GM21619 (cell line): ENCODE measurements at regions not wholly inside any gene's neighbourhood (a gene's known extent, or its start where the extent isn't known, plus 50 kb on each side); places are given as distances from the start of the nearest gene placed in this dataset.
A peak's percentile ranks its signal among the peaks of the same experiment; 100 is the strongest.

ENCODE experiments used
- ATAC-seq: cut with Tn5 transposase; IDR thresholded peaks from one replicate; pipeline ENCODE4 v1.9.1; 2021; ENCODE audit not compliant: unreplicated experiment

DNA sequence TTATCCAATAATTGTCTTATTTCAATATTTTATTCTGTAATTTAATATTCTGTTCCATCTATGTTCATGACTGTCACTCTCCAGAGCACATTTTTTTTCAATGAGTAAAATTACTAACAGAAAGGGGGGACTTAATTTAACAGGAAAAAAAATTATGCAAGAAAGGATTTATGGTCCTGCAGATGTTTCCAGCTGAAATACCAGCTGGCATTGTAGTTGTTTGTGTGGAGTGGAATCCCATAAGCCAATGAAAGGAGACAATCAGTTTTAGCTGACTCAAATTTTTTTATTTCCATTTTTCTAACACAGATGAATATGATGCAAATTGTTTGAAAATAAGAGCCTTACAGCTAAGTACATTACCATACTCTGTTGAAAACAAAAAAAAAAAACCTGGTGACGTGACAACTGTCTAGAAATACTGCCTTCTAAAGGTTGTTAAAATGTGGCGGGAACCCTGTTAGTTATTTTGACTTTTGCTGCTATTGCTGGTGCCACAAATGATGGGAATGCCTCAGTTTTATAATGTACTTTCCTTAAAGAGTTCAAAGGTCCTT is 389.1 kb downstream of the ETS1 start:
- ATAC-seq: no peak

- no peak for ATAC-seq
Measured at GRCh38 chr11:128196235-128196634, 391.1 kb downstream of the ETS1 start.

DNA sequence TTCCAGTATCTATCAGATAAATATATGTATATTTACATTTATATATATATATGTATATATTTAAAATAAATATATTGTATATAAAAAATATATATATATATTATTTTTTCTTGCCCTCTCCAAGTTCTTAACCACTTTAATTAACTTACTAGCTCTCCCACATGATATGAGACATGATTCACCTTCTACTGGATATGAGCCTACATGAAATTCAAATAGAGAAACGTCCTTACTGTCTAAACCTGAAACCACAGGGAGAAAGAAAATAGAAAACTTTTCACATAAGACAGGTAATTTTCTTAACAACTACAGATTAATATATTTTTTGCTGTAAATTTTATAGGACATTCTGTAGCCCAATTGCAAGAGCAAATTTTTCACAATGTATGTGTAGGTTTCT is 391.6 kb downstream of the ETS1 start:
- ATAC-seq: no peak

GRCh38 chr11:128195057-128195751 is 392.2 kb downstream of the ETS1 start:
- ATAC-seq: no peak

DNA sequence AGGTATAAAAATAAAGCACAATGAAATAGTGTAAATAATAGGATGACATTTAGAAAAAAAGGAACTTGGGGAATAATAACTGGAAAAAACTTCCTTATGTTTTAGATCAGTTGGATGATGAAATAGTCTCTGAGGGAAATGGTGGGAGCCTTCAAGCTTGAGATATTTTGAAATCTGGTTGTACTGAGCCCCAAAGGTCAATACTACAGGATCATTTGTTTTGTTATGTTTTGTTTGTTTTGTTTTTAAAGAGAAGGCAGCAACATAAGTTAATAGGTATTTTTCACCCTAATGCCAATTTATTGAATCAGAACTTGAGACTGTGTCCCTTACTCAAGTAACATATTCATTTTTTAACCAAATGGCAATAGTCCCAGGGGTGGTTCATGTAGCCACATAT is 393.1 kb downstream of the ETS1 start:
- no peak for ATAC-seq

- ATAC-seq: no peak
Measured at GRCh38 chr11:128193615-128194014, 393.7 kb downstream of the ETS1 start.

DNA sequence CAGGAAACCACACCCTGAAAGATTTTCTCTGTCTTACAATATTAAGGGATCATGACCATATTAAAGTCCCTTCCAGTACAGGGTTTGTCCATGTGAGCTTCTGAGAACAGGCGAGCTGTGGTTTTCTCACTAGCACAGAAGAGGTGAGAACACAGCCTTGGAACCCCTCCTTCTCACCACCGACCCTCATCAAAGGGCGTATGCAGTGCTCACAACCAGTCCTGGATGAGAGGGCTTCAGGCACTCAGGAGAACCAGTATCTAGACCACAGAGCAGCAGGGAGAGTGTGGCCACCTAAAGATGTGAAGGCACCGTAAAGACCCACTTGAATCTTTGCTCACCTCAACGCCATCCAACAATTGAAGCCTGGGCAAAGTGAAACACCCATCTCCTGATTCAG is 397.0 kb downstream of the ETS1 start:
- no peak for ATAC-seq

- ATAC-seq: no peak
Measured at GRCh38 chr11:128189823-128190222, 397.5 kb downstream of the ETS1 start.

GRCh38 chr11:128188346-128189004 is 398.9 kb downstream of the ETS1 start:
- ATAC-seq: no peak

DNA sequence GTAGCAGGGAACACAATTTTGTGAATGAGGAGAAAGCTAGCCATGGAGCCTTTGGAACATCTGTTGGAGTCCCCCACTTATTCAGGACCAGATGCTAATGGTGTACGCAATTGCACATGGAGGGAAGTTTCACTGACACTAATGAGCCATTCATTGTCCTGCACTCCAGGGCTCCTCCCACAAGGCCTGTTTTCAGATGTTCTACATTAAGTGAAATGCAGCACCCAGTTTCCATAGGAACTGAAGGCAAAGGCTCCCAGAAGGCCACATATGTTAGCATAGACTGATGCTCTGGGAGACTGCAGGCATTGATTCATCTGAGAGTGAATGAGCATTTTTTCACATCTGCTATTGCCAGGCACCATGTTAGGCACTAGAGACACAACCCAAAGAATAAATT is 399.5 kb downstream of the ETS1 start:
- ATAC-seq: no peak

DNA sequence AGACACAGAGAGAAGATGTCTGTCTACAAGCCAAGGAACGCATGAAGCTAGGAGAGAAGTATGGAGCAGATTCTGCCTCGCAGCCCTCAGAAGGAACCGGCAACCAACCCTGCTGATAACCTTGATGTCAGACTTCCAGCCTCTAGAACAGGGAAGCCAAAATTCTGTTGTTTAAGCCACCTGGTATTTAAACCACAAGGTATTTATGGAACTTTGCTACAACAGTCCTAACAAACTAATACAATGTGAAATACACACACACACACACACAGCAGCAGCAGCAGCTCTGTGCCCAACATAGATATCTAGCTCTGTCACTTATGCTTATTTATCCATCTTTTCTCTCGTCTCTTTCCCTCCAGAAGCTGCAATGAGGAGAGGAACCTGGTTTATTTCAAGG is 400.0 kb downstream of the ETS1 start:
- no peak for ATAC-seq

DNA sequence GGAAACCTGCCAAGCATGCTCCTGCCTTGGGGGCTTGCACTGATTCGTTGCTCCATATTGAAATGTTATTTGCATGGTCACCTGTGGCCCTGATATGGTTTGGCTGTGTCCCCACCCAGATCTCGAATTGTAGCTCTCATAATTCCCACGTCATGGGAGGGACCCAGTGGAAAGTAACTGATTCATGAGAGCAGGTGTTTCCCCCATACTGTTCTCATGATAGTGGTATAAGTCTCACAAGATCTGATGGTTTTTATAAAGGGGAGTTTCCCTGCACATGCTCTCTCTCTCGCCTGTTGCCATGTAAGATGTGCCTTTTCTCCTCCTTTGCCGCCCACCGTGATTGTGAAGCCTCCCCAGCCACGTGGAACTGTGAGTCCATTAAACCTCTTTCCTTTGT is 402.4 kb downstream of the ETS1 start:
- no peak for ATAC-seq

DNA sequence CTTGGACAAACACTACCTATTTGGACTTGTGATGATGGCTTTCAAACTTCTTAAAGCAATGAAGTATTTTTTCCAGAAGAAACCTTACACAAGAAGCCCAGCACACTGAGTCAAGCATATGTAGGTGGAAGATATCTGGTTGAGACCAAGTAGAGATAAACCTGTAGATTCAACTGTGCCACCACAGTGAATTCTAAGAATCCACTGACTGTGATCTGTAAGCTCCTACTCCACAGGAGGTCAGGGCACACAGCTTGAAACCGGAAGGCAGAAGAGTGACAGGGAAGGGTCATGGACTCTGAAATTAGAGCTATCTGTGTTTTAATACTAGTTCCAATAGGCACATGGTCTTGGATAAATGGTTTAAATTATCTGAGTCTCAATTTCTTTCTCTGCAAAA is 404.5 kb downstream of the ETS1 start:
- ATAC-seq: no peak

DNA sequence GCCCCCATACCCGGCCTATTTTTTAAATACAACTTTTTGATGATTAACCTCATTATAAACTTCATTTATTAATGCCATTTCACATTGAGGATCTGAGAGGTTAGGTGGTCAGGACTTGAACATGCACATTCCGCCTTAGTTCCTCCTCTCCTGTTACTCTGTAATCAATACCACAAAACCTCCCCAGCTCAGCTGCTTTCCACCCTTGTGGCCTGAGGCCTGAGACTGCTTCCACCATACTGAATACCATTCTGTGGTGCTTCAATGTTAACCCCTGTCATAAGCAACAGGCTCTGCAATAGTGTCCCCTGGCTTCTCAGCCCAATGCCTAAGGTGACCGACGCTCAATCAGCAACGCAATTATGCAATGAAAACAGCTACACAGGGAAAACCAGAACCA is 405.4 kb downstream of the ETS1 start:
- ATAC-seq: no peak

- no peak for ATAC-seq
Measured at GRCh38 chr11:128181088-128181480, 406.3 kb downstream of the ETS1 start.

- ATAC-seq: no peak
Measured at GRCh38 chr11:128180441-128181087, 406.8 kb downstream of the ETS1 start.

DNA sequence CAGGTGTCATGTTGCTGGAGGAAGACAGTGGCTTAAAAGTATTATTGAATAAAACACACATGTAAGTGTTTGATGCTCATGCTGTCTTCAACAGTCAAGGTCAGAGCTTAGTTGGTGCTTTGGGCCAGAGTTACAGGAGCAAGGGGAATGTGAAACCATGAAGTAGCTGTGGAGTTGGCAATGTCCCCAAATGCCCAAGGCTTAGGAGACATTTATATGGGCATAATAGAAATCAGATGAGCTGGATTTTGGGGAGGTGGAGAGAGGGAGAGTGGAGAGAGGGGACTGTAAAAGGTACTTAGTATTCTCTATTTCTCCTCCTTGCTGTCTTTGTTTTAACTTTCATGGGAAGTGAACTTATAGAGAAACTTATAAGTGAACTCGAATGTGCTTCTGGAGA is 407.8 kb downstream of the ETS1 start:
- ATAC-seq: no peak

DNA sequence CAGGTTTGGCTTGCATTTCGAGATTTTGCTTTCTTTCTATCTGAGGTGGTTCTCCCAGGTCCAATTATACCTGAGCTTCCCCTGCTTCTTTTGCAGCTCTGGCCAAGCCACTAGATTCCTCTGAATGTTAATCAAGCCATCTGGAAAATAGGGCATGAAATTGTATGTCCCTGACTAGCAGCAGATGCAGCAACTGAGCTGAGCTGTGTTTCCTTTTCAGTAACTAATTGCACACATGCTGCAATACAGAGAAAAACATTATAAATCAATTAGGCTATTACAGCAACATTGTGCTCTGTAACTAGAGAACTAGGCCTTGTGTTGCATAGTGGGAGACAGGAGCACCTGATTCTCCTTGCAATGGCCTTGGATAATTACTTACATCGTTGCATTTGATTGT is 408.3 kb downstream of the ETS1 start:
- no peak for ATAC-seq

DNA sequence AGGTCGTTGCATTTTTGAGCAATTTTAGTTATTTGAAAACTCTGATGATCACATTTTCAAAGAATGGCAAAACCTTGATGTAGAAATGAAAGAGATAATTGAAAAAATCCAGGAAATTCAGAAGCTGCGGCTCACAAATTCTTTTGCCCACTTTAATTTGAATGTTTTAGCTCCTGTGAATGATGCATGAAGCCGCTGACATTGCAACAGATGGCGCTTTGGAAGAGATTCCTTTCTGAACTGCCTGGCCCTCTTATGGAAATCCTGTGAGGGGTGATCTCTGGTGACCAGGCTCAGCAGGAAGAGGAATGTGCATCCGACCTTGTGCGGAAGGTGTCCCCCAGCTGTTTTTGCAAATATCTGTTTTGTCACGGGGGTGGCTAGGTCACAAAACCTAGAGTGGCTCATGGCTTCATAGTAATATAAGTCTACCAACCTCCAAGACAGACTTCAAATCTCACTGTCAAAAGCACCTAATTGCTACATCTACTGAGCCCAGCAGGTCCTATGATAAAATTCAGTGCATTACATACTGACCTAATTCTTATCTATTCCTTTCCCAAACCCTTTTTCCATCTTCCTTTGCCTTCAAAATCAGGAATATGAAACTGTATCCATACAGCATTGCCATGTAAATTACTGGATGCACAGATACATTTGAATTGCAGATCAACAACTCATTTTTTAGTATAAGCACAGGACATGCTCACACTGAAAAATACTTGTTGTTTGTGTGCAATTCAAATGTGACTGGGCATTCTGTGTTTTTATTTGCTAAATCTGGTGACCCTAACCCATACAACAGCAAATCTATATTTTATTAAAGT is 412.7 kb downstream of the ETS1 start:
- no peak for ATAC-seq

DNA sequence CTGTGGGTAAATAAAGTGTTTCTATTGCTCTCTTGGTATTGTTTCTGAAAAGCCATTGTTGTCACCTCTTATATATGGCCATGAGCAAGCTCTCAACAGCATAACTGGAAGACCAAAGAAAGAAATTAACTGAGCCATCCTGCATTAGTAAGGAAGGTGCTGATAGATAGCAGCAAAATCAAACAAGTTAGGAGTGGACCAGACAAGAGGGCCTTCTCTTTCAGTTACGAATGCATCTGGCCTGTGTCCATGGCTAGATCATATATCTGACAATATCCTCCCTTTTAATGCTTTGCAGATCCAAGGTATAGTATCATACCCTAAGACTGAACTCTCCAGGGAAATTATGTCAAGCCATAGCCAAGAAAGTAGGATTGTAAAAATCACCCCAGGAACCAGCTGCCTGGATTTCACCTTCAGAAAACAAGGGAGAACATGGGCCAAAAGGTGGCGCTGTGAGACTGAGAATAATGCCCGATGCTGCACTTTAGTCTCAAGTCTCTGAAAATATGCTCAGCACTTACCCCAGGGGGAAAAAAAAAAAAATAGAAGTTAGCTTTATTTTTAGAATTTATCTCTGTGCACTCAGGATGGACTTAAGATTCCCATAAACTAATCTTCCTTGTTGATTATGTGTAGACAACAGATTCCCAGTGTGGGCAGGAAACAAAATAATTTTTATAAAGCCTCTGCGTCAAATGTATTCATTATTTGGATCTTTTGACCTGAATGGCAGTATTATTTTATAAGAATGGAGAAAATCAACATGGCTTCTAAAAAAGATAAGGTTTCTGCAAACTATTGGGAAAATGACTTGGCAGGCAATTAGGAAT is 415.1 kb downstream of the ETS1 start:
- ATAC-seq: peak; percentile 90
